ENCODE measurements at regions not wholly inside any gene's neighbourhood (a gene's known extent, or its start where the extent isn't known, plus 50 kb on each side); places are given as distances from the start of the nearest gene placed in this dataset.
A peak's percentile ranks its signal among the peaks of the same experiment; 100 is the strongest.

DNA sequence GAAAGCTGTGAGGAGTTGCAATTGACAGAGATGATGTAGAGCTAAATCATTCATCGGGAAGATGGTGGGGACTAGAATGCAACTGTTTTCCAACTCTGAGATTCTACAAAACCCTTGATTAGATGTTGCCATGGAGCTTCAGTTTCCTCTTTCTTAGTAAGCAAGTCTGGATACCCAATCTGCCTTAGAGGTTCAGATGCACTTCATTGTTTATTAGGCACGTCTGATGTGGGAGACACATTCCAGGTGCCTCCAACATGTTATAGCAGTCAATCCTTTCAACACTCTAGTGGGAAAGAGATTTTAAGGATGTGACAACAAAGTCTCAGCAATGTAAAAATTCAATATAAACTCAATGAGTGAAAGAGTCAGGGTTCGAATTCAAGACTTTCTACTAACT, 291.3 kb upstream of the PHYHIPL start:
- no peak for DNase-seq (ENCODE audit: low spot score)

DNA sequence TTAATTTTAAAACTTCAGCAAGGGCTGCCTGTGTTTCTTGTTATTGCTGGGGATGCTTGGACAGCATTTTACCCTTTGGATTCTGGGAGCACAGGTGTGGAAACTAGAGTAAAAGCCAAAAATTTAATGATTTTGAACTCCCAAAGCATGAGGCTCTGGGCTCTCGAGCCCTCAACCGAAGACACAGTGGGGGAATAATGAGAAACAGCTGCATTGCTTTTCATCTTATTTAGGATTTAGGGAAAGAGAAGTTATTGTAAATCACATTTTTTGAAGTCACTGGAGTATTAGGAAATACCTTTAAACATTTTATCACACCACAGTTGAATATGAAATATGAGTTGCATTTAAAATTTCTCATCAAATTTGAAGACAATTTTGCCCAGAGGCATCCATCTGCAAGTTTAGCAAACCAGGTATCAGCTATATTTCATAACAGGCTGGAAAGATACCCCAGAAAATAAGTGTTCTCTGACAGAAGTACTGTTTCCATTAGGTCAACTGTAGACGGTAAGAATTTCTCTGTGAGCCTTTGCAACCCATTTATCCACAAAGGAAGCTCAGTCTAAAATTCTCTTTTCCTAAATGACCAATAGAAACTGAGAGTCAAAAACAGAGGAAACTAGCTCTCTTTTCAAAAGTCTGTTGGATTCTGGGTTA, 290.6 kb upstream of the PHYHIPL start:
- DNase-seq (ENCODE audit: low spot score), result no peak

DNA sequence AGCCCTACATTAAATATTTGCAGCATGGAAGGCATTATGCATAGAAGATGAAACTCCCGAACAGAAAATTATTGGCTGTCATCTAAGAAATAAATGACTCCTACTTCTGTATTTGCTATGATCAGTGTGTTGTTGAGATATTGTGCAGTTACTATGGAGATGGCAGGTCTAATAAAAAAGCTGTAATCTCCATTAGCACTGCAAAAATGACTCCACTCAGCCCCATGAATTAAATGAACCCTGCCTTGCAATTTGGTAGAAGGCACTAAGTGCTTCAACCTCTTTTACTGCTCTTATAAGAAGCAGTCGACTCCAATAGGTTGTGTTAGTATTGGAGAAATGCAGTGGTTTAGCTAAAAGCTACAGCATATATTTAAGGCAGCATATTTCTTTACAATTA, 290.0 kb upstream of the PHYHIPL start:
- DNase-seq (ENCODE audit: low spot score), result no peak

DNA sequence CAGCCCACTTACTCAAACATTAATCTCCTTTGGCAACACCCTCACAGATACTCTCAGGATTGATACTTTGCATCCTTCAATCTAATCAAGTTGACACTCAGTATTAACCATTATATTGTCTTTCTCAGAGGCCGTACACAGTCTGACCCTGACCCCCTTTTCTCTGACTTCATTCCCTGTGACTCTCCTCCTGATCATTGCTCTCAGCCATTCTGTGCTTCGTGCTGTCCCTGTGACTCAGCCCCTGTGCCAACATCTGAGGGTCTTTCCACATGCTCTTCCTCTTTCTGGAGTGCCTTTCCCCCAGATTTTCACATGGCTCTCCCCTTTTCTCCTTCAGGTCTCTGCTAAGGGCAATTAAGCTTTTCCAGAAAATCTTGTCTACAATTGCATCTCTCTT, 289.0 kb upstream of the PHYHIPL start:
- no peak for DNase-seq (ENCODE audit: low spot score)

DNA sequence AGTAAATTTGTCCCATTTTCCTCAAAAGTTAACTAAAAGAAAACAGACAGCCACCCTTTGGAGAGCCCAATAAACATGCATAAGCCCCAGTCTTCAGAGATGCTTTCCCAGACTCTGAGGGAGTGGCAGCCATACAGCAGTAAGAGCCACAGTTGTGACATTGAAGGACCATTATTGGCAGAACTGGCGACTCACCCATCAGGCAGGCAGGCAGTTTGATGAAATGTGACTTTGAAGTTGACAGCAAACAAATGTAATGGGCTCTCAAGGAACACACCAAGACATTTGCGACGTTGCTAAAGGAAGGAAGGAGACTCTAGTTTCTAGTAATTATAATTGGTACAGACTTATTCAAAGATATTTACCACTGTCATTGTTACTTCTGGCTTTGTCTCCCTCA, 287.5 kb upstream of the PHYHIPL start:
- DNase-seq (ENCODE audit: low spot score), result no peak

DNA sequence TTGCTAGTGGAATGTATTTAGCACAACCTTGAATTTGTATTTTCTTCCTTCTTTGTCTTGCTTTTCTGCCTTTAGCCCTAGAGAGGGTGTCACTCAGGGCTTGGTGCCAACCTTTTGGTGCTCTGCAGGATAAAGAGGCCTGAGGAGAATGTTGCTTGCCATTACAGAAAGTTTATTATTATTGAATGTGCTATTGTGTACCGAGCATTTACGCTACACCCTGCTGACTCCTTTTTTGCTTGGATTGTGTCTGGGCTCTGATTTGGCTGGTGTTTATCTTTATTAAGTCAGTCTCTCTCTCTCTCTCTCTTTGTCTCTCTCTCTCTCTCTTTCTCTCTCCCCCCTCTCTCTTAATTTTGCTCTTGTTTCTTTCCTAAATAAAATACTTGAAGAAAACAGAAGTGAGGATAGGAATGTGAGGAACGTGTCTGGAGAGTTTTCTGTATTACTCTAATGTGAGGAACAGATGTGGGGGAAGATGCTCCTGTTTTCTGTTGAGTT, 284.4 kb upstream of the PHYHIPL start:
- no peak for DNase-seq (ENCODE audit: low spot score)

DNA sequence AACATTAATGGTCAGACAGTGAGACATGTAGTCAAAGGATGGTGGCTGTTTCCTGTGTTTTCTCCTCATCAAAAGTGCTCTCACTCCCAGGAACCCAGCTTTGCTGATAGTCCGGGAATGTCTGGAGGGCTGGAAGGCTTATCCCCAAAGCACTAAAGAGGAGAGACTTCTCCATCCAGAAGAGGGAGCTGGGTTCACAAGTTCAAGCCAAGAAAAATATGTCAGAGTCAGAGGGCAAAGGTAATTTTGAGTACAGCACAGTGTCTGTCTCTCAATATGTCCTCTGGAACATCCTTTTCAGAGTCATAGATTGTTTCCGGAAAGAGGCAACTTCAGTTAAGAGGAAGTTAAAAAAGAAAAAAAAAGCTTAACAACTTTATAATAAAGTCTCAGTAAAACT, 281.5 kb upstream of the PHYHIPL start:
- DNase-seq (ENCODE audit: low spot score), result no peak

DNA sequence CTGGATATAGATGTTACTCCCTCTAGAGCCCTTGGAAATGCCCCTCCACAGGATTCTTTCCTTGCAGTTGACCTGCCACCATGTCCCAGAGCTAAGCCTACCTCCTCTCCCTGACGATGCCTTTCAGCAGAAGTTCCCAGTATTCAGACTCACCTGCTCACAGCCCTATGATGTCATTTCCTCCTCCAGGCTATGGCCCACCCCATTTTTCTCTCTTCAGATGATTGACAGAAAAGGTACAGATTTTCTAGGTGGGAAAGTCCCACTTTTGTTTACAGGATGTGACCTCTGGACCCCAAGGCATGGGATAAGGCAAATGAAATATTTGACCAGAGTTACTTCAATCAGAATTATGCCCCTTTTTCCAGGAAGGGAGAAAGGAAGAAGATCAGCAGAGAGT, 280.2 kb upstream of the PHYHIPL start:
- no peak for DNase-seq (ENCODE audit: low spot score)

DNA sequence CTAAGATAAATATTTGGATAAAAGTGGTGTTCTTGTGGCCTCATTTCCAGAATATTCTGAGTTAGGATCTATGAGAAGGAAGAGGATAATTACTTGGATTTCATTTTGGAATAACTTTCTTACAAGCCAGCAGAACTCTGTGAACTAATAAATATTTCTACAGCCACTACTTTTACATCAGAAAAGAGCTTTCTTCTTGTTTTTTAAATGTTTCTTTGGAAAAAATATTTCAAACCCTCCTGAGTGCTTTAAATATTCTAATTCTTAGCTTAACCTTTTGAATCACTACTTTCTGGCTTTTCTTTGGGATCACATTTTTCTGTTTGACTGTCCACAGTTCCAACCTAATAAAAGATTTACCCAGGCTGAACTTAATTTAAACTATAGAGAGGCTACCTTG, 279.2 kb upstream of the PHYHIPL start:
- no peak for DNase-seq (ENCODE audit: low spot score)

DNA sequence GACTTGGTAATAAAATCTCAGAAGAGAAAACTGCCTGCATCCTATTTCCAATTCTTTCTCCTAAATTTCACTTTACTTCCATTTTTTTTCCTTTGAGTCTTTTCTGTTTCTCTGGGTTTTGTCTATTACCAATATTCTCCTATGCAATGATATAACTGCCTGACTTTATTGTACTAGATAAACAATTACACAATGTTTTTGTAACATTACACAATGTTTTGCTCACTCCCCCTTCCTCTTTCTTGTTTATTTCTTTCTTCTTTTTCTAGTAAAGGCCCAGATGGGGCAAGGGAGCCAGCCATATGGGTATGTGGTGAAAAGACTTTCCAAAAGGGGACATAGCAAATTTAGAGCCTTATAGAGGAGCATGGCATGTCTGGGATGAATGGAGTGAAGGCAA, 278.7 kb upstream of the PHYHIPL start:
- no peak for DNase-seq (ENCODE audit: low spot score)

DNA sequence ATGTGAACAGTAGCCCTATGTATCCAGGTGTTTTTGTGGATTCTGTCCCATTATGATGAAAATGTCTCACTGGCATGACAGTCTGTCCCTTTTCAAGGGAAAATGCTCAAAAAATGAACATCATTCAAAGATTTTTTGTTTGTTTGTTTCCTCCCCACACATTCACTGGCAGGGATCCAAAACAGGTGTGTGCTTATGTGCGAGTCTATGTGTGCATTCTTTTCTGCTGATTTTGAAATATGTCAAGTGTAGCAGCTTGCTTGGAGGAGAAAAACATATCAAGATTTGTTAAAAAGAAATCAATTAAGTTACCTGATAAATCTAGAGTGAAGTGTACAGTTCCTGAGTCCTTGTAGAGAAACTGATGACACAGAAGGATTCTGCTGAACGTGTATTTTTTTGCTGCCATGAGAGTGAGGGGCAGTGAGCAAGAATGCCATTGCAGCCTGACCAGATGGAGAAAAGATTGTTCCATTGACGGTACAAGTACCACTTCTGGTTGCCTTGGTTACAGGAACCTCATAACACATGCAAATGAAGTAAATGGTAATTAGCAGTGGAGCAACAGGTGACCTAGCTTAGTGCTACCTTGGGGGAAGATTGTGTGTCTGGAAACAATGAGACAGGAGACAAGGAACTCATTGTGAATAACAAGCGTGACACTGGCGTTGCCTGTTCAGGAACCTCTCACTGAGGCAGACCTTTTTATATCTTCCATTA, 277.4 kb upstream of the PHYHIPL start:
- DNase-seq (ENCODE audit: low spot score), result no peak

DNA sequence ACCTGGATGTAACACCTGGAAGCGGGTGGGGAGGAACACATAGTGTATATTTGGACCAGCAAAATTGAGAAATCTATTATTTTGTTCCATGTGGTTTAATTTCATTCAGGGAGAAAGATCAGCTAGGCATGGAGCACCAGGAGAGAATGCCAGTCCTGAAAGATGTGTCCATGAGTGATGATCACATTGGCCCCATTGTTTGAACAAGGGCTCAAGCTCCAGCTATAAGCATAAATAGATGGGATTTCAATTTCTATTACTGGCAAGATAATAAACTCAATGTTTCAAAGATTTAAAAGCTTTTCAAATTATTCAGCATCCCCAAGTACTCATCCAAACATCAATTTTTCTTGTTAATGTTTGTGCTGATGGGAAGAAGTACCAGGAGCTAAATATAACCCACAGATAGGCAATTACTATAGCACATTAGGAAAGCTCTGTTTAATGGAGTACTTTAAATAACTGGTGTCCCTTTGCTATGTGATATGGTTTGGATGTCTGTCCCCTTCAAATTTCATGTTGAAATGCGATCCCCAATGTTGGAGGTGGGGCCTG, 275.3 kb upstream of the PHYHIPL start:
- no peak for DNase-seq (ENCODE audit: low spot score)

DNA sequence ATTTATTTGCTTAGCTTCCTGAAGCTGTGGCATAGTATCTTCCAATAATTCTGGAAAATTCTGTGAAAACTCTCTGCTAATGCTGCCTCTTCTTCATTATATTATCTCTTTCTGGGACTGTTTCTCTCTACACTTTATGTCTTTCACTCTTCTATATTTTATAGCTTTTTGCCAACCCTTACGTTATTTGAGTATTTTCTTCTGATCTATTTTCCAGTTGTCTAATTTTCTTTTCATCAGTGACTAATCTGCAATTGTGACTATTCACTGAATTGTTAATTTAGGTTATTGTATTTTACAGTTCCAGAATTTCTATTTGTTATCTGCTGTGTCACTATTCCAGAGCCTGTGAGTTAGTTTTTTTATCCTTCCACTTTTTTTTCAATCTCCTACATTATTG, 273.4 kb upstream of the PHYHIPL start:
- DNase-seq (ENCODE audit: low spot score), result no peak

DNA sequence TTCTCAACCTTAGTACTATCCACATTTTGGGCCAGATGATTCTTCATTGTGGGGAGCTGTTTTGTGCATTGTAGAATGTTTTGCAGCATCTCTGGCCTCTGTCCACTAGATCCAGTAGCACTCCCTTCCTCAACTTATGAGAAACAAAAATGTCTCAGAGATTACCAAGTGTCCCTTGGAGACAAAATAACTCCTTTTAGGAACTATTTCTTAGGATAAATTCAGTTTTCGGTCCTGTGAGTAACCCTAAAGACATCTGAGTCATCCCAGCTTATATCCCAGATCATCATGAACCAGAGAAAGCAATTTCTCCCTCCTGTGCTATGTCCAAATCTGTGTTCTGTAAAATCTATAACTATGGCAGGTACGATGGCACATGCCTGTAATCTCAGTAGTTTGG, 266.6 kb upstream of the PHYHIPL start:
- DNase-seq (ENCODE audit: low spot score), result no peak

DNA sequence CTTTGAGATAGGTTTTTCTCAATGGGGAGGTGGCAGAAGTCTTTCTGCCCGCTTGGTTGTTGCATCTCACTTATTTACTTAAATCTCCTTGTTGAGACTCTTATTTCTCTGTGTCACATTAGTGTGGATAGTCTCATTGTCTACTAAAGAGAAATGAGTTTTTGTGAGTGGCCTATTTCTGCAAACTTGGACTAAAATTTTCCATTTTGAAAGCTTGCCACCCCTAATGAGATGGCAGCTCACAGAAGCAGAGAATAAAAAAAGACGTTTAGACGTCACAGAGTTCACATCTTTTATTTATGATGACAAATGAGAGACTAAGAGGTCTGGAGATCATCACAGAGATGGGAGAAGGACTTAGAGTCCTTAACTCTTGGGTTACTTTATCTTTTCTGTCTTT, 262.7 kb upstream of the PHYHIPL start:
- peak; percentile 22 for DNase-seq (ENCODE audit: low spot score)

DNA sequence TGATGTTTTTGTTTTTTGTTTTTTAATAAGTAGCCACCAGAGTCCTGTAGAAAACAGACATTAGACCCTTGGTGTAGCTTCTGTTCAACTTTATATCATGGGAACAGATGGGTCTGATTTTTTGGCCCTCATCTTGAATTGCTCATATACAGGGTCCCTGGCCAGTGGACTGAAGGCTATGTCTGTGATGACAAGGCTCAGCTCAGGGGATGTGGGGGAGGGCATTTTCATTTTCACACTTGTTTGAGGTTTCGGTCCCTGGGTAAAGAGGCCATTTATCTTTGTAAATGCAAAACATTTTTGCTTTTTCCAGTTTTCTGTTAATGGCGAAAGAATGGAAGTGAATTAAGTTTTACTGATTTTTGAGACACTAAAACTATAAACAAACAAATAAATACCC, 257.6 kb upstream of the PHYHIPL start:
- no peak for DNase-seq (ENCODE audit: low spot score)

DNA sequence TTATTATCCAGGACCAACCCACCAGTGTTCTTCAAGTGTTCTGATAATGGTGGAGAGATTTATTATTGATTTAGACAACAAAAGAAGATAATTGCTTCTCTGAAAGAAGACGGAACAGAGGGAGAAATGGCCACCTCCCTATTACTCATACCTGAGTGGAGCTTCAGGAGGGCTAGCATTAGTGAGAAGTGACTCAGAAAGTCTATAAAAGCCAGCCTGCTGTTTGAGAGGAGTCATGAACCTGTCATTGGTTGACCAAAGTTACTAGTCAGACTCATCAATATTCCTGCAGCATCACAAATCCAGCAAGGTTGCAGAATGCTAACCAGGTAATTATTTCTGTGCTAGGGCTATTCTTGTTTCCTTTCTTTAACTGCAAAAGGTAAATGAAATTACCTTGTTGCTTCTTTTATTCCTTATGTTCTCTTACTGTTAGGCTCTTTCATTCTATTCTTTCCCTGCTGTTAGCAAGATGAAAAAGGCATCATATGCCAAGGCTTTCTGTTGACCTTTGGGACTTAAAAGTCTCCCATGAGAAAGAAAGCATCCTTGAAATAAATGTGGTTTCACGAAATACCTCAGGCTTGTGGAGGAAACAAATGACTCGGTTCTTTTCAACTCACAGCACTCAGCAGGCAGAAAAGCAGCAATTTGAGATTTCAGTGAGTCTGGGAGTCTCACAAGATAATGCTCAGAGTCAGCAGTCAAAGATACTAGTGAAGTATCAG, 256.4 kb upstream of the PHYHIPL start:
- no peak for DNase-seq (ENCODE audit: low spot score)

DNA sequence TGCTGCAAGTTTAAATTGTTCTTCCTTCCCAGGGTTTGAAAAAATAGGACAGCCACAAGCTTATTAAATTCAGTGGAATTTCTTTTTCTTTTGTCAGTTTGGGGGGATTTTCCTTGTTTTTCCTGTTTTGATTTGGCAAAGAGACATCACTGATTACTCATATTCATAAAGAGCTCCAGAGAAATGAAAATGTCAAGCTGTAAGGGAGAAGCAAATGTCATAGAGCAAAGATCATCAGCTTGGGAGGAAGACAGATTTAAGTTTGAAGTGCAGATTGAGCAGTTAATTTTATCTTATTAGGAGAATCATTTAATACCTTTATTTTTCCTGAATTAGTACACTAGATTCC, 255.8 kb upstream of the PHYHIPL start:
- no peak for DNase-seq (ENCODE audit: low spot score)

DNA sequence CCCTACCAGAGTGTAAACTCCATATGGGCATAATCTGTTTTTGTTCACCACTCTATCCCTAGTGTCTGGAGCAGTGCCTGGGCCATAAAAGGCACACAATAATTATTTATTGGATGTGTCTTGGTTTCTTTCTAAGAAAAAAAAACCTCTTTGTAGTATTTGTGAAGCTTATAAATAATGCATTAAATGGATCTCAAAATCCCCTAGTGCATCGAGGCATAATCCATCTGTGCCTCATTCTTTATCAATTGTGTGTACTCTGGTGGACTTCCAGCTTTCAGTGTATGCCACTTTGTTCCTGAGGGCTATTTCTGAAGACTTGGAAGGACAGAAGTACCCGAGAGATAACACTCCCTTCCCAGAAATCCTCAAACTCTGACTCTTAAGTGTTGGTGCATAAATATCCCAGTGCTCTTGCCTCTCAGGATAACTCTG, 255.0 kb upstream of the PHYHIPL start:
- DNase-seq (ENCODE audit: low spot score), result peak; percentile 67

DNA sequence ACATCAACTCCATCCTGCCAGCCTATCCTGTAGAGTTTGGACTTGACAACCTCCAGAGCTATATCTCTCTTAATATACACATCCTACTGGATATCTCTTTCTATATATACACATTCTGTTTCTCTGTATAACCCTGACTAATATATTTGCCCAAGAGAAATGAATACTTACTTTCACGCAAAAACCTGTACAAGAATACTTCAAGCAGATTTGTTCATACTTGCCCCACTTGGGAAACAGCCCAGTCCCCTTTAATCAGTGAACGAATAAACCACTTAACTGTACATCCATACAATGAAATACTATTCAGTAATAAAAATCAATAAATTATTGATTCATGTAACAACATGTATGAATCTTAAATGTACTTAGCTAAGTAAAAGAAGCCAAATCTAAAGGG, 251.1 kb upstream of the PHYHIPL start:
- DNase-seq (ENCODE audit: low spot score), result no peak

DNA sequence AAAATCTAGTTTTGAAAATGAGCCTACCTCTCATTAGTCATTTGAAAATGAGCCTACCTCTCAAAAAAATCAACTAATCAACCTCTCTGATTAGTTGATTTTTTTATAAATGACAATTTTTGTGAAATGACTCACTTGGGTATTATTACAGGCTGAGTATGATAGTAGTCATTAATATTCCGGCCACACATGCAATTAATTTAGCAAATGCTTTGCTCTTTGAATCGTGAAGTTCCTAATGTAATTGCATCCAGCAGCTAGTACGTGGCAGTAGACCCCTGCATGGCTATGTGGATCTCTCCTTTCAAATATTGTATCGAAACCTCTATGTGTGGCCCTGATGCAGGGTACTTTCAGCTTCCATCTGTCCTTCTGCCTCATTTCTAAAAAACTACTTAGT, 245.9 kb upstream of the PHYHIPL start:
- no peak for DNase-seq (ENCODE audit: low spot score)

DNA sequence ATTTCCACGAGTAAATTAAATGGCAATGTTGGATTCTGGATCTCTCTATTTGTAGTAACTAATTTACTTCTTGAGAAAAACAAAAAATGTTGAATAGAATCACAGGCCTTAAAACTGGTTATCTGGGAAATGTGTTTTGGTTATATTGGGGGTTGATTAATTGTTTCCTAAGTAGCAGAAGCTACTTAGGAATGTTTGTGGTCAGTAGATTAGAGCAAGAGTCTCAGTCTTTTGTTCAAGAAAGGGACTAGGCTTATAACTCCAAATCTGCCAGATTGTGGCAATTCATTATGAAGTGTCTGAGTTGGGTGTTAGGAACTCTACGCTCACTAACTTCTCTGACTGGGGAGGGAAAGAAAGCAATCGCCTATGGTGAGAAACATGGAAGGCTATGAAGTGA, 244.3 kb upstream of the PHYHIPL start:
- no peak for DNase-seq (ENCODE audit: low spot score)
